ENCODE measurements at regions not wholly inside any gene's neighbourhood (a gene's known extent, or its start where the extent isn't known, plus 50 kb on each side); places are given as distances from the start of the nearest gene placed in this dataset.
"Not testable (repeated sequence)": the region's sequence is repeated elsewhere in the genome, so short reads cannot be mapped to it uniquely, and the experiment has no call there.

DNA sequence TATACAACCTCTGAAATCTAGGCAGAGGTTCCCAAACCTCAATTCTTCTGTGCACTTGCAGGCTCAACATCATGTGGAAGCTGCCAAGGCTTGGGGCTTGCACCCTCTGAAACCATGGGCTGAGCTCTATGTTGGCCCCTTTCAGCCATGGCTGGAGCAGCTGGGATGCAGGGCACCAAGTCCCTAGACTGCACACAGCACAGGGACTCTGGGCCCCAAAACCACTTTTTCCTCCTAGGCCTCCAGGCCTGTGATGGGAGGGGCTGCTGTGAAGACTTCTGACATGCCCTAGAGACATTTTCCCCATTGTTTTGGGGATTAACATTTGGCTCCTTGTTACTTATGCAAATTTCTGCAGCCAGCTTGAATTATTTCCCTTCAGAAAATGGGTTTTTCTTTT lies 250.4 kb downstream of the ERMARD start:
- H3K4me3 ChIP-seq (ENCODE audit: extremely low read depth in 1 of 4, insufficient read depth in 2 of 4, low read depth in 3 of 4, low read length in 4 of 4); H4K91ac ChIP-seq (replicated peaks; ENCODE audit: insufficient read length, low read length); H3K18ac ChIP-seq (ENCODE audit: extremely low read depth, low read length); H2BK12ac ChIP-seq (ENCODE audit: low read depth, low read length); FAIRE-seq; H3K79me1 ChIP-seq (ENCODE audit: low read depth, low read length); H3K4me2 ChIP-seq (ENCODE audit: insufficient read depth in 1 of 2, low read depth in 2 of 2, low read length in 2 of 2); H4K20me1 ChIP-seq (replicated peaks in 1 of 2; ENCODE audit: control insufficient read depth in 1 of 2, insufficient read depth in 2 of 2, low read length in 2 of 2); H4K5ac ChIP-seq (ENCODE audit: insufficient read length, low read depth, low read length); CTCF ChIA-PET (ENCODE audit: partially characterized antibody); H3K36me3 ChIP-seq (ENCODE audit: control insufficient read depth in 2 of 4, insufficient read depth in 4 of 4, low read length in 3 of 4); H2BK20ac ChIP-seq (ENCODE audit: low read length); H2AFZ ChIP-seq (ENCODE audit: low read length); H2AK5ac ChIP-seq (ENCODE audit: low read depth, low read length); H2BK5ac ChIP-seq (ENCODE audit: low read depth, low read length); H3K27me3 ChIP-seq (replicated peaks in 1 of 4; ENCODE audit: control insufficient read depth in 3 of 4, extremely low read depth in 1 of 4, insufficient read depth in 3 of 4, low read length in 3 of 4); H3K79me2 ChIP-seq (ENCODE audit: control insufficient read depth in 1 of 2, insufficient read depth in 2 of 2, low read length in 2 of 2); H3K14ac ChIP-seq (ENCODE audit: insufficient read length); H3K4me1 ChIP-seq (replicated peaks in 1 of 4; ENCODE audit: control insufficient read depth in 3 of 4, insufficient read depth in 4 of 4, low read length in 3 of 4); H2BK15ac ChIP-seq (ENCODE audit: low read length); H3K9ac ChIP-seq (replicated peaks in 1 of 4; ENCODE audit: extremely low read depth in 1 of 4, low read depth in 3 of 4, low read length in 3 of 4); H2BK120ac ChIP-seq (replicated peaks; ENCODE audit: low read depth, low read length); H3K23ac ChIP-seq (ENCODE audit: insufficient read length); H3K56ac ChIP-seq (replicated peaks; ENCODE audit: insufficient read length, low read depth, low read length); H4K8ac ChIP-seq (ENCODE audit: extremely low read depth, insufficient read depth, low read length); DNase-seq (ENCODE audit: low read depth in 1 of 2, low spot score in 2 of 2); POLR2A ChIA-PET (ENCODE audit: partially characterized antibody); H3K27ac ChIP-seq (ENCODE audit: low read depth, low read length); H3K4ac ChIP-seq (replicated peaks; ENCODE audit: insufficient read length, low read depth, low read length); H3K23me2 ChIP-seq (ENCODE audit: low read depth, low read length): not testable (repeated sequence)
- peaks cover 48 to 50% of the 10 kb centered on the region in 2 experiments for H3K9me3 ChIP-seq (ENCODE audit: insufficient read depth in 2 of 2, low read depth in 1 of 2, low read length in 1 of 2)

Data from H1 (cell line).